ENCODE measurements at regions not wholly inside any gene's neighbourhood (a gene's known extent, or its start where the extent isn't known, plus 50 kb on each side); places are given as distances from the start of the nearest gene placed in this dataset.
A peak's percentile ranks its signal among the peaks of the same experiment; 100 is the strongest.

DNA sequence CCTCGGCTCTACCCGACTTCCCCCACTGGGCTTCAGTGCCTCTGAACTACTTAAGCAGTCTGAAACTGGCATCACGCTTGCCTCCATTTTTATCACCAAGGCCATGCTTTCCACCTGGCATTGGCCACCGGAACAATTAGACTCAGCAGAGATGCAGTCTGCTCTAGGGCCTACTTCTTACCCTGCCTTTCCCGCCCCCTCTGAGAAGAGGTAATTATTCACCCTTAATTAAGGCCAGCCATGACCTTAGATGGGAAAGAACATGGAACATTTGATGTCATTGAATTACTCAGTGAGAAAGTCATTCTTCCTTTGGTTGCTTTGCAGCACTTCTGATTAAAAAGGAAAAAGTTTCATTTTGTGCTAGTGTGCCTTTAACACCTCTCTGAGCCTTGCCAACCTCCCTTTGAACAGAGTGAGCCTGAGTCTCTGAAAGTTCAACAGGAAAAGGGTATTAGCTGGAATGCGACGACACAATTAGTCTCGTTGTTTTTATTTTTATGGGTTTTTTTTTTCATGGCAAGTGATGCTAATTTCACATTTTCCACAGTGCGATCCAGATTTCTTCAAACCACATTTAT, 60.9 kb upstream of the TNRC6A start:
- Histone ChIP-seq H3K36me3 (ENCODE audit: control insufficient read depth, low read length) (no peaks in the 10 kb centered on the region), H3K4me3 (ENCODE audit: low read length) (no peak overlapping the region), H3F3A (ENCODE audit: control insufficient read depth, insufficient read depth) (peaks cover 3% of the 10 kb centered on the region), H3K9me2 (replicated peaks; ENCODE audit: control insufficient read depth, low read length) (no peaks in the 10 kb centered on the region), H3K27ac (ENCODE audit: low read depth, low read length) (no peak overlapping the region), H4K20me1 (ENCODE audit: control insufficient read depth, insufficient read depth, low read depth, low read length) (no peaks in the 10 kb centered on the region), H3K9me3 (ENCODE audit: control insufficient read depth, insufficient read depth, low read length) (no peaks in the 10 kb centered on the region), H3K4me1 (ENCODE audit: control insufficient read depth, low read length) (peaks cover 38% of the 10 kb centered on the region), H3K79me2 (ENCODE audit: control insufficient read depth, low read length) (no peaks in the 10 kb centered on the region), H3K27me3 (ENCODE audit: control insufficient read depth, low read length) (no peaks in the 10 kb centered on the region), H3K4me2 (ENCODE audit: low read length) (no peak overlapping the region)
- TF ChIP-seq, protein P1, sequence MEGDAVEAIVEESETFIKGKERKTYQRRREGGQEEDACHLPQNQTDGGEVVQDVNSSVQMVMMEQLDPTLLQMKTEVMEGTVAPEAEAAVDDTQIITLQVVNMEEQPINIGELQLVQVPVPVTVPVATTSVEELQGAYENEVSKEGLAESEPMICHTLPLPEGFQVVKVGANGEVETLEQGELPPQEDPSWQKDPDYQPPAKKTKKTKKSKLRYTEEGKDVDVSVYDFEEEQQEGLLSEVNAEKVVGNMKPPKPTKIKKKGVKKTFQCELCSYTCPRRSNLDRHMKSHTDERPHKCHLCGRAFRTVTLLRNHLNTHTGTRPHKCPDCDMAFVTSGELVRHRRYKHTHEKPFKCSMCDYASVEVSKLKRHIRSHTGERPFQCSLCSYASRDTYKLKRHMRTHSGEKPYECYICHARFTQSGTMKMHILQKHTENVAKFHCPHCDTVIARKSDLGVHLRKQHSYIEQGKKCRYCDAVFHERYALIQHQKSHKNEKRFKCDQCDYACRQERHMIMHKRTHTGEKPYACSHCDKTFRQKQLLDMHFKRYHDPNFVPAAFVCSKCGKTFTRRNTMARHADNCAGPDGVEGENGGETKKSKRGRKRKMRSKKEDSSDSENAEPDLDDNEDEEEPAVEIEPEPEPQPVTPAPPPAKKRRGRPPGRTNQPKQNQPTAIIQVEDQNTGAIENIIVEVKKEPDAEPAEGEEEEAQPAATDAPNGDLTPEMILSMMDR (IDR thresholded peaks at IDR 0.05; ENCODE audit: low read depth, low read length, poor library complexity, severe bottlenecking): no peak
- TF ChIP-seq EZH2phosphoT487 (IDR thresholded peaks at IDR 0.05; ENCODE audit: borderline replicate concordance, low read length): no peak

DNA sequence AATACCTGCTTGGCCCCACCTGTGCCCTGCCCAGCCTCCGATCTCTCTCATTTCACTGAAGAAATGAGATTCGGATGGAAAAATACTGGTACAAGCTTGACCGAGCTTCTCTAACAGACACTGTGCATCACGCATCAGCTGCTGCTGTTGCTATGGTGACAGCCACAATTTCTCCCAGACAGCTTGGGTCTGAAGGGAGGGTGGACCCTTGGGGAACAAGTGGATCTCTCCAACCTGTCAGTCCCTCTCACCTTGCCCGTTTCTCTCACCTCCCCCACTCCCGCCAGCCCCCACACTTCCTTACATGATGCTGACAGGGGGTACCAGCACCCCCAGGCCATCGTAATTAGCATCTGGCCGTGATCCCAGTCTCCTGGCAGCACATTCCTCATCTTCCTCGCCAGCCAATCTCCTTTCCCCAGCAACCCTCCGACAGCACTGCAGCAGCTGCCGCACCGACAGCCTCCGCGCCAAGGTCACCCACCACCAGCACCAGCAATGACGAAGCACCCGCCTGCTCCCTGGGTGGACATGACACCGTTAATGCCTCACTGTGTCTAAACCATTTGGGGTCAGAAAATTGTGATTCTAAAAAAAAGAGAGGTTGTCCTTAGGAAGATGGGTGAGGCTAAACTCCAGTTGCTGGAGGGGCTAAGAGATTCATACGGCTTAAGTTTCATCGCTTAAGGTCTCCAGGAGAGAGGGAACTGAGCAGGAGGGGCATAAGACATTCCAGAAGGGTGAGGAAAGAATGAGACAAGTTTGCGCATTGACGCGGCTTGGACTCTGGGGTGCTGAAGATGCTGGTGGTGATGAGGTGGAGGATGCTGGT, 58.6 kb upstream of the TNRC6A start:
- H3K9me3 ChIP-seq (ENCODE audit: control insufficient read depth, insufficient read depth, low read length): no peaks in the 10 kb centered on the region
- H3K4me2 ChIP-seq (ENCODE audit: low read length): peak overlapping the region; percentile 55
- peak overlapping the region; percentile 34 for H3K4me3 ChIP-seq (ENCODE audit: low read length)
- no peaks in the 10 kb centered on the region for H3K36me3 ChIP-seq (ENCODE audit: control insufficient read depth, low read length)
- no peaks in the 10 kb centered on the region for H3F3A ChIP-seq (ENCODE audit: control insufficient read depth, insufficient read depth)
- no peak for TF ChIP-seq EZH2phosphoT487 (IDR thresholded peaks at IDR 0.05; ENCODE audit: borderline replicate concordance, low read length)
- TF ChIP-seq, protein P1 (IDR thresholded peaks at IDR 0.05; ENCODE audit: low read depth, low read length, poor library complexity, severe bottlenecking): no peak
- no peaks in the 10 kb centered on the region for H4K20me1 ChIP-seq (ENCODE audit: control insufficient read depth, insufficient read depth, low read depth, low read length)
- H3K27ac ChIP-seq (ENCODE audit: low read depth, low read length): no peak overlapping the region
- H3K9me2 ChIP-seq (replicated peaks; ENCODE audit: control insufficient read depth, low read length): no peaks in the 10 kb centered on the region
- H3K4me1 ChIP-seq (ENCODE audit: control insufficient read depth, low read length): peaks cover 19% of the 10 kb centered on the region
- H3K79me2 ChIP-seq (ENCODE audit: control insufficient read depth, low read length): no peaks in the 10 kb centered on the region
- no peaks in the 10 kb centered on the region for H3K27me3 ChIP-seq (ENCODE audit: control insufficient read depth, low read length)

DNA sequence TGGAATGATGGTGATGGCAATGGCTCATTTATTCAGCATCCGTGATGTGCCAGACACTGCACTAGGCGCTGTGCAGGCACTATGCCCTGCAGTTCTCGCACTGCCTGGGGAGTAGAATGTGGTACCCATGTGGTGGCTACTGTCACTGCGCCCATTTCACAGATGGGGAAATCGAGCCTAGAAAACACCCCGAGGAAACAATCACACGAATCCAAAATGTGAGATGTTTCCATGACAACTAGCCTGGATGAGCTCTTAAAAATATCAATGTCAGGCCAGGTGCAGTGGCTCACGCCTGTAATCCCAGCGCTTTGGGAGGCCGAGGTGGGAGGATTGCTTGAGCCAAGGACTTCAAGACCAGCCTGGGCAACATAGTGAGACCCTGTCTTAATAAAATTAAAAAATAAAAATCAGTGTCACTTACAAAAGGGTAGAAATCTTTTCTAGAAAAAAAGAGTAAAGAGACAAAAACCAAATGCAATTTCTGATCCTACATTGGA, 57.9 kb upstream of the TNRC6A start:
- Histone ChIP-seq H3K27ac (ENCODE audit: low read depth, low read length) (no peak overlapping the region), H3F3A (ENCODE audit: control insufficient read depth, insufficient read depth) (no peaks in the 10 kb centered on the region), H3K9me2 (replicated peaks; ENCODE audit: control insufficient read depth, low read length) (no peaks in the 10 kb centered on the region), H3K27me3 (ENCODE audit: control insufficient read depth, low read length) (no peaks in the 10 kb centered on the region), H3K4me3 (ENCODE audit: low read length) (no peak overlapping the region), H3K9me3 (ENCODE audit: control insufficient read depth, insufficient read depth, low read length) (no peaks in the 10 kb centered on the region), H4K20me1 (ENCODE audit: control insufficient read depth, insufficient read depth, low read depth, low read length) (no peaks in the 10 kb centered on the region), H3K36me3 (ENCODE audit: control insufficient read depth, low read length) (no peaks in the 10 kb centered on the region), H3K4me1 (ENCODE audit: control insufficient read depth, low read length) (peaks cover 19% of the 10 kb centered on the region), H3K79me2 (ENCODE audit: control insufficient read depth, low read length) (no peaks in the 10 kb centered on the region), H3K4me2 (ENCODE audit: low read length) (no peak overlapping the region)
- TF ChIP-seq EZH2phosphoT487 (IDR thresholded peaks at IDR 0.05; ENCODE audit: borderline replicate concordance, low read length): no peak
- TF ChIP-seq, protein P1 (IDR thresholded peaks at IDR 0.05; ENCODE audit: low read depth, low read length, poor library complexity, severe bottlenecking): no peak
